Stimulated activated CD4-positive, alpha-beta T cell treated with anti-CD3 and anti-CD28 coated beads, Interleukin-15, amount 100 ng/mL, for 1 hour (primary cell): ENCODE measurements at regions not wholly inside any gene's neighbourhood (a gene's known extent, or its start where the extent isn't known, plus 50 kb on each side); places are given as distances from the start of the nearest gene placed in this dataset.
"Not testable (repeated sequence)": the region's sequence is repeated elsewhere in the genome, so short reads cannot be mapped to it uniquely, and the experiment has no call there.

Experiments
- DNase-seq, 2 donors: peaks; one replicate each; pipeline ENCODE4 v3.0.0-alpha.2; 2020; ENCODE audit warnings: low read depth in 1 of 2, low spot score in 1 of 2

- no peak for DNase-seq
These were observed 932.2 kb downstream of the TDRD15 start for GRCh38 chr2:22055784-22056620.

- no peak for DNase-seq
These were observed 932.9 kb downstream of the TDRD15 start for GRCh38 chr2:22056621-22057132.

- DNase-seq = no peak
These were observed 938.9 kb downstream of the TDRD15 start for GRCh38 chr2:22062679-22063078.

GRCh38 chr2:22076454-22076853 is 952.7 kb downstream of the TDRD15 start:
- no peak for DNase-seq

- DNase-seq = no peak
These were observed 954.9 kb downstream of the TDRD15 start for GRCh38 chr2:22078701-22079100.

- DNase-seq = no peak
These were observed 955.8 kb downstream of the TDRD15 start for GRCh38 chr2:22079583-22079982.

DNA sequence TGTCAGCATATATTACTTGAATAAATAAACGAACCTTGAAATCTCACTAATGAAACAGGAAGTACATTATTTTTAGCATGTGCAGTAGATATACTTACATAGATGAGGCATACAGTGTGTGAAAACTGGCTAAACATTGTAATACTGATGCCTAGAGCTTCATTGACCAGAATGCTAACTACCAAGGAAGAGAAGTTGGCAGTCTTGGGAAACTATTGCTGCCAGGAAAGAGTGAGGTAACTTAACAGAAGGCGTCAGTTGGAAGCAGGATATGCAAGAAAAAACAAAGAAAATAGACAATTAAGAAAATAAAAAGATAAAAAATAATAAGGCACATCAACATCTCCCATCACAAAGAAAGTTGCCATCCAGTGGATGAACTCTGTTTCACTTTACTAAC is 963.0 kb downstream of the TDRD15 start:
- no peak for DNase-seq

DNA sequence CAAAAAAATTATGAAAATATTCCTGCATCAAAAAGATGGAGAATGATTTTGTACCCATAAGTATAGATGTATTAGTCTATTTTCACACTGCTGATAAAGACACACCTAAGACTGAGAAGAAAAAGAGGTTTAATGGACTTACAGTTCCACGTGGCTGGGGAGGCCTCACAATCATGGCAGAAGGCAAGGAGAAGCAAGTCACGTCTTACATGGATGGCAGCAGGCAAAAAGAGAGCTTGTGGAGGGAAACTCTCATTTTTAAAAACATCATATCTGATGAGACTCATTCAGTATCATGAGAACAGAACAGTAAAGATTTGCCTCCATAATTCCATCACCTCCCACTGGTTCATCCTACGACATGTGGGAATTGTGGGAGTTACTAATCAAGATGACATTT is 979.8 kb downstream of the TDRD15 start:
- DNase-seq = not testable (repeated sequence)

- DNase-seq = no peak
These were observed 986.5 kb downstream of the TDRD15 start for GRCh38 chr2:22110244-22110651.

GRCh38 chr2:22124003-22124402 is 1000.2 kb downstream of the TDRD15 start:
- no peak for DNase-seq

DNA sequence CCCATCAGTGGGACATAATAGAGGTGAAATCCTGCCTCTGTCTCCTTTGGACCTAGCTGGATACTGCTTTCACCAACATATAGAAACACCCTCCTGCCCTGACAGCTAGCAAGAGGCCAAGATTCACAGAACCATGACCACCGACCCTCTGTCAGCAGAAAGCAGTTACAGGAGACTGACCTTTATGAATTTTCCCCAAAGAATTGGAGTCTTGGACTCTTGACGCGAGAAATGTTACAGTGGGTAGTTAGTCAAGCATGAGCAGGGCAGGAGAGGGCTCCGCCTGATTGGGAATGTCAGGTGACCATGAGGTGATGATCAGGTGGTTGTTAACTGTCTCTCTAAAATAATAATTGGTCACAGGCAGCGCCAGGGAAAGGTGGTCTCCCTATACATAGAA is 1002.3 kb downstream of the TDRD15 start:
- no peak for DNase-seq

- no peak for DNase-seq
These were observed 1003.2 kb downstream of the TDRD15 start for GRCh38 chr2:22126978-22127377.

GRCh38 chr2:22134421-22134820 is 1010.7 kb downstream of the TDRD15 start:
- no peak for DNase-seq

- no peak for DNase-seq
These were observed 1012.7 kb downstream of the TDRD15 start for GRCh38 chr2:22136446-22136845.

DNA sequence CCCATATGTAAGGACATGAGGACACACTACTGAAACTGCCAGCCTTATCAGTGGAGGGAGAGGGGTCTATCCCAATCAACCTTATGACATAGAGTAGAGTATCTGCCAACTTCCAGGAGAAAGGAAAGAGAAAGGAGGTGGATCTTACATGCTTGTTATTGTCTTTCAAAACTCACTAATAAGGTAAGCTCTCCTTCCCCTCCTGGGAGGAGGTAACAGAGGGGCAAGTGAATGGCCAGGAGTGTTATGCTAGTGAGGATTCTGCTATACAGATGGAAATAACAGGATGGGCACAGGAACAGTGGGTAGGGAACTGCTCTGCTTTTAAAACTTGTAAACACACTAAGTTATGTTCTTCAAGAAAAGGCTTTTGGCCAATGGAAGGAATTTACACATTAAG is 1020.1 kb downstream of the TDRD15 start:
- no peak for DNase-seq

- DNase-seq = no peak
These were observed 1030.3 kb downstream of the TDRD15 start for GRCh38 chr2:22153931-22154613.

- DNase-seq = not testable (repeated sequence)
These were observed 1032.9 kb downstream of the TDRD15 start for GRCh38 chr2:22156661-22157060.

DNA sequence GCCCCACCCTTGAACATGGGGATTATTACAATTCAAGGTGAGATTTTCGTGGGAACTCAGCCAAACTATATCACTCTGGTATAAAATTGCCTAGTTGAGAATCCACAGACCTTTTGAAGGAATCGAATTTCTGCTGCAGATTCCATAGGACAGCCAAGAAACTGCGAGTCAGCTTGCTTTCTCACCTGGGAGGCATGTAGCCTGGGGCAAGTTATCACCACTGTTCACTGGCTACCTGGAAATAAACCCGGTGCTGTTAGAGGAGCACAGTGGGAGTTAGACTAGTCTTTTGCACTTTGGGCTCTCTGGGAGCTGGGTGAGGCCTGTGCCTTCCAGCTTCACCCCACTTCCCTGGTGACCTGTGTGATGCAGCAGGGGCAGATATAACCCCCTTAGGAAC is 1043.5 kb downstream of the TDRD15 start:
- no peak for DNase-seq

DNA sequence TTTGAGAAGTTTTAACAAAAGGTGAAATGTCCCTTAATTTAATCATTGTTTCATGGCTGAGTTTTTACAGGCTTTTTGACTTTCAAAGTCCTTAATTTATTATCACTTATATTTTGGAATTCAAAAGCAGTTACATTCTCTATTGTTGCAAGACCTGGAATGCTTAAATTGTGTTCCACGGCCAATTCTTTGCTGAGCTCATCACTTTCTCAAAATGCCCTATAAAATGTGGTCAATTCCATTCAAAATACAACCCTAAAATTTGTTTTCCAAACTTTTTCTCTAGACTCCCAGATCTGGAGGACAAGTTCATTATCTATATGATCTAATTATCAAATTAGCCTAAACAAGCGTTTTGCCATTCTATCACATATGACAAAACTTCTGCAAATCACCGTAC is 1051.2 kb downstream of the TDRD15 start:
- no peak for DNase-seq

- no peak for DNase-seq
These were observed 1061.5 kb downstream of the TDRD15 start for GRCh38 chr2:22185251-22185650.

- DNase-seq = not testable (repeated sequence)
These were observed 1062.6 kb downstream of the TDRD15 start for GRCh38 chr2:22186261-22186828.

- DNase-seq = no peak
These were observed 1066.2 kb downstream of the TDRD15 start for GRCh38 chr2:22189893-22190480.
